Activated naive CD4-positive, alpha-beta T cell treated with anti-CD3 and anti-CD28 coated beads, Interleukin-2, amount 50 U/mL, for 24 hours (primary cell): ENCODE measurements at regions not wholly inside any gene's neighbourhood (a gene's known extent, or its start where the extent isn't known, plus 50 kb on each side); places are given as distances from the start of the nearest gene placed in this dataset.
A peak's percentile ranks its signal among the peaks of the same experiment; 100 is the strongest.
"Not testable (repeated sequence)": the region's sequence is repeated elsewhere in the genome, so short reads cannot be mapped to it uniquely, and the experiment has no call there.

Source experiments
- H3K27ac Mint-ChIP-seq: one replicate; pipeline ENCODE4 v1.8.0; 2021; ENCODE audit warnings: mild to moderate bottlenecking, mixed read lengths
- H3K27me3 Mint-ChIP-seq: one replicate; pipeline ENCODE4 v1.8.0; 2021; ENCODE audit warnings: mixed read lengths
- H3K36me3 Mint-ChIP-seq: one replicate; pipeline ENCODE4 v1.8.0; 2021; ENCODE audit warnings: mixed read lengths
- H3K4me1 Mint-ChIP-seq: one replicate; pipeline ENCODE4 v1.8.0; 2021; ENCODE audit warnings: mixed read lengths
- H3K4me3 Mint-ChIP-seq: one replicate; pipeline ENCODE4 v1.8.0; 2021; ENCODE audit warnings: mild to moderate bottlenecking, mixed read lengths
- H3K9me3 Mint-ChIP-seq: one replicate; pipeline ENCODE4 v1.8.0; 2021; ENCODE audit warnings: mixed read lengths

DNA sequence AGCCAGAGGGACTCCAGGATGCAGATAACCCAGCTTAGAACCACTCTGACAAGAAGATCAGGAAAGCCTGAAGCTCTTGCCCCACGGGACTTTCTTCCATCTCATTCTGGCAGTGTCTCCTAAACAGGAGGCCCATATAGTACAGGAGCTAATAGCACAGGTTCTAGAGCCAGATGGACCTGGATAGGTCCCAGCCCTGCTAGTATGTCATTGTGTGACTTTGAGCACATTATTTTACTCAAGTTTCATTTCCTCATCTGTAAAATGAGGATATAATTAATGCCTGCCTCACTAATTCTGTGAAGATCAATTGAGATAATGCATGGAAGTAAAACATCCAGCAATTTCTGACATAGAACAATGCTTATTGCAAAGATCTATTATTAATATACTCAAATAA lies 66.5 kb upstream of the GZMB start:
- Mint-ChIP-seq H3K27me3 (no peaks in the 10 kb centered on the region), H3K36me3 (no peaks in the 10 kb centered on the region), H3K9me3 (no peaks in the 10 kb centered on the region), H3K4me3 (no peak overlapping the region), H3K4me1 (peaks cover 8% of the 10 kb centered on the region), H3K27ac (no peak overlapping the region)

DNA sequence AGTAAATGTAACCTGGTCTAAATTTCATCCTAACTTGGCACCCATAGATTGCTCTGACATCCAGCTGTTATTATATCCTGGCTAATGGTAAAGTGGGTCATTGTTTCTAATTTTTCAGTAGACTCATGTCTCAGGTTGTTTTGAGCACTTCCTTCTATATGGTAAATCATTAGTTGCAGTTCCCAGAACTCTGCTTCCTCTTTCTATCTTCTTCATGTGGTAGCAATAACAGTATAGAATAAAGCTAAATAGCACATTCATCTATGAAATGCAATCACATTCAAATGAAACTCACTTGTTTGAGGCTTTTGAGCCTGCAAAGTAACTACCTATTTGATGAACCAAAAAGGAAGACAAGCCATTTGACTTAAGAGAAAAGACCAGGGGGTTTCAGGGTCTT lies 65.1 kb upstream of the GZMB start:
- Mint-ChIP-seq H3K36me3 (no peaks in the 10 kb centered on the region), H3K4me1 (peaks cover 8% of the 10 kb centered on the region), H3K27me3 (no peaks in the 10 kb centered on the region), H3K9me3 (no peaks in the 10 kb centered on the region), H3K27ac (no peak overlapping the region), H3K4me3 (no peak overlapping the region)

DNA sequence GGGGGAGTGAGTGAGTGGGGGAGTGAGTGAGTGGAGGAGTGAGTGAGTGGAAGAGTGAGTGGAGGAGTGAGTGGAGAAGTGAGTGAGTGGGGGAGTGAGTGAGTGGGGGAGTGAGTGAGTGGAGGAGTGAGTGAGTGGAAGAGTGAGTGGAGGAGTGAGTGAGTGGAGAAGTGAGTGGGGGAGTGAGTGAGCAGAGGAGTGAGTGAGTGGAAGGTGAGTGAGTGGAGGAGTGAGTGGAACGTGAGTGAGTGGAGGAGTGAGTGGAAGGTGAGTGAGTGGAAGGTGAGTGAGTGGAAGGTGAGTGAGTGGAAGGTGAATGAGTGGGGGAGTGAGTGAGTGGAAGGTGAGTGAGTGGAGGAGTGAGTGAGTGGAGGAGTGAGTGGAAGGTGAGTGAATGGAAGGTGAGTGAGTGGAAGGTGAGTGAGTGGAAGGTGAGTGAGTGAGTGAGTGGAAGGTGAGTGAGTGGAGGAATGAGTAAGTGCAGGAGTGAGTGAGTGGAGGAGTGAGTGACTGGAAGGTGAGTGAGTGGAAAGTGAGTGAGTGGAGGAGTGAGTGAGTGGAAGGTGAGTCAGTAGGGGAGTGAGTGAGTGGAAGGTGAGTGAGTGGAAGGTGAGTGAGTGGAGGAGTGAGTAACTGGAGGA lies 62.4 kb upstream of the GZMB start:
- not testable (repeated sequence) for H3K27me3 Mint-ChIP-seq, H3K4me3 Mint-ChIP-seq, H3K27ac Mint-ChIP-seq, H3K36me3 Mint-ChIP-seq, H3K9me3 Mint-ChIP-seq
- H3K4me1 Mint-ChIP-seq = peaks cover 22% of the 10 kb centered on the region

DNA sequence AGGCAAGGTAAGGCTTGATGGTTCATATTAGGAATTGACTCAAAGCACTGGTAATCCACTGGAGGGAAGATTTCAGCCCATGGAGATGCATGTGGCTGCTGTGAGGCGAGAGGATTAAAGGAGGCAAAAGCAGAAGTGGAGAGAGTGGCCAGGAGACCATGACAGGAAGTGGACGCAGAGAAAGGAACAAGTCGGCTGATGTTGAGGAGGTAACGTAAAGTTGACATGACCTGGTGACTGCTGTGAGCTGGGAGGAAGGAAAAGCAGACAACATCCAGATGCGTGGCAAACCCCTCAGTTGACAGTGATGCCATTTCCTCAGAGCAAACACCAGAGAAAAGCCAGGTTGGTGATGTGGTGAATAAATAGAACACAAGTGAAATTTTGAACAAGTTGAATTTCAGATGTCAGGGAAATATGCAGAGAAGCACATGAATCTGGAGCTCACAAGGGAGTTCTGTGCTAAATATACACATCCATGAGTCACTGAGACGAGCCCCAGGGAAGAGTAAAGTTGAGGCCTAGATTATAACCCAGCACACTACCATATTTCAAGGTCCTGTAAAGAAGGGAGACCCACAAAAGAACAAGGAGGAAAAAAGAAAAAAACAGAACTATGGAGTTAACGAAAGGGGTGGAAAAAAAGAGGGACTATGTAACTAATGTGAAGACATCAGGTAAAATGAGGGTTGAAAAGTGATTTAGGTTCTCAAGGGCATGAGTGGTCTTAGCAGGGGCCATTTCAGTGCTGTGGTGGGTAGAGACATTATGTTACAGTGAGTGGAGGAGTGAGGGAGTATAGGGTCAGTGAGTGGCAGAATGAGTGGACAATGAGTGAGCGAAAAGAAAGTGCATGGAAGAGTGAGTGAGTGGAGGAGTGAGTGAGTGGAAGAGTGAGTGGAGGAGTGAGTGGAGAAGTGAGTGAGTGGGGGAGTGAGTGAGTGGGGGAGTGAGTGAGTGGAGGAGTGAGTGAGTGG lies 61.6 kb upstream of the GZMB start:
- H3K9me3 Mint-ChIP-seq = no peaks in the 10 kb centered on the region
- no peak overlapping the region for H3K27ac Mint-ChIP-seq
- H3K27me3 Mint-ChIP-seq = no peaks in the 10 kb centered on the region
- H3K36me3 Mint-ChIP-seq = no peaks in the 10 kb centered on the region
- H3K4me1 Mint-ChIP-seq = peaks cover 22% of the 10 kb centered on the region
- no peak overlapping the region for H3K4me3 Mint-ChIP-seq

DNA sequence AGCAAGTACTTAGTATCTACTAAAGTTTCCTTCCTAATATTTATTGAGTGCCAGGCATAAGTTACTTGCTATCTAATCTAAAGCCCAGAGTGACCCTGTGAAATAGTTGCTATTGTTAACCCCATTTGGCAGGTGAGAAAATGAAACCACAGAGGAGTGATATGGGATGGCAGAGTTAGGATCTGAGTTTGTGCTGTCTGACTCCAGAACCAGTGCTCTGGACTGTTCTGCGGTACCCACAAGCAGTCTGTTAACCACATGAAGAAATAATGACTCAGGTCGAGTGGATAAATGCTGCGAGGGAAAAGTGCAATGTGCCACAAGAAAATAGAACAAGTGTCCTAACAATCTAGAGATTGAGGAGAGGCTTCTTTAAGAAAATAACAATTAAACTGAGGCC lies 60.7 kb upstream of the GZMB start:
- H3K27ac Mint-ChIP-seq = no peak overlapping the region
- H3K4me1 Mint-ChIP-seq = peaks cover 22% of the 10 kb centered on the region
- no peaks in the 10 kb centered on the region for H3K9me3 Mint-ChIP-seq
- H3K36me3 Mint-ChIP-seq = no peaks in the 10 kb centered on the region
- H3K4me3 Mint-ChIP-seq = no peak overlapping the region
- no peaks in the 10 kb centered on the region for H3K27me3 Mint-ChIP-seq

DNA sequence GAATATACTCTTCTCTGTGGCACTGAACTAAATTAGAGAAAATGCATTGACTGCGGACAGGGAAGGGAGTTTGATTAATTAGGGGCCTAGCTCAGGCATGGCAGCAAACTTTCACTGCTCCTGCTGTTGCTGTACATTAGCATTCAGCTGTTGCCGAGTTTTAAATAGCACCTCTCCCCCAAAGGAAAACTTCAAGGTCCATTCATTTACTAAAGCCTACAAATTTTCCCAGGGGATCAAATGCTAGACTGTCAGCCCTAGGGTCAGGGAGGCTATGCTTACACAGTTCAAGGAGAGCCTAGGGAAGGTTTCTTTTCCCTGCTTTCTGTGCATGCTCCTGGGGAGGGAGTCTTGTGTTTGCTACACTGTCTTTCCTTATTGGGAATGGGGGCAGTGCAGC lies 60.0 kb upstream of the GZMB start:
- H3K36me3 Mint-ChIP-seq = no peaks in the 10 kb centered on the region
- H3K27me3 Mint-ChIP-seq = no peaks in the 10 kb centered on the region
- H3K27ac Mint-ChIP-seq = no peak overlapping the region
- H3K4me1 Mint-ChIP-seq = peaks cover 20% of the 10 kb centered on the region
- H3K9me3 Mint-ChIP-seq = no peaks in the 10 kb centered on the region
- H3K4me3 Mint-ChIP-seq = no peak overlapping the region

DNA sequence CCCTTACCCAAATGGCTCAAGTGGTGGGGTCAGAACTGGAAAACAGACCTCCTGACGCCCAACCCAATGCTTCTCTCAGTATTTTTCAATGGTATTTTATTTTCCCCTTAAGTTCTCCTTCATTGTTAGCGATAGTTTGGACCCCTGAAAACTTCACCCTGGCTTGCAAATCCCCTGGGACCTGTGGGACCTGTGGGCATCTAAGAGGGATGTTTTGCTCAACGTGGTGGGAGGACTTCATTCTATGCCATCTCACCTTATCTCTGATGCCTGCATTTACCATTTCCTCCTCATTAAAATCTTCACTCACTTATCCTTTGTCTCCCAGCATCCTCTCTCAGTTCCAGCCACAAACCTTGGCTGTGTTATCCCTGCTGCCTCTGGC lies 59.4 kb upstream of the GZMB start:
- peak overlapping the region; percentile 11 for H3K4me3 Mint-ChIP-seq
- H3K27me3 Mint-ChIP-seq = peaks cover under 1% of the 10 kb centered on the region
- H3K27ac Mint-ChIP-seq = no peak overlapping the region
- peaks cover 19% of the 10 kb centered on the region for H3K4me1 Mint-ChIP-seq
- H3K36me3 Mint-ChIP-seq = no peaks in the 10 kb centered on the region
- no peaks in the 10 kb centered on the region for H3K9me3 Mint-ChIP-seq

DNA sequence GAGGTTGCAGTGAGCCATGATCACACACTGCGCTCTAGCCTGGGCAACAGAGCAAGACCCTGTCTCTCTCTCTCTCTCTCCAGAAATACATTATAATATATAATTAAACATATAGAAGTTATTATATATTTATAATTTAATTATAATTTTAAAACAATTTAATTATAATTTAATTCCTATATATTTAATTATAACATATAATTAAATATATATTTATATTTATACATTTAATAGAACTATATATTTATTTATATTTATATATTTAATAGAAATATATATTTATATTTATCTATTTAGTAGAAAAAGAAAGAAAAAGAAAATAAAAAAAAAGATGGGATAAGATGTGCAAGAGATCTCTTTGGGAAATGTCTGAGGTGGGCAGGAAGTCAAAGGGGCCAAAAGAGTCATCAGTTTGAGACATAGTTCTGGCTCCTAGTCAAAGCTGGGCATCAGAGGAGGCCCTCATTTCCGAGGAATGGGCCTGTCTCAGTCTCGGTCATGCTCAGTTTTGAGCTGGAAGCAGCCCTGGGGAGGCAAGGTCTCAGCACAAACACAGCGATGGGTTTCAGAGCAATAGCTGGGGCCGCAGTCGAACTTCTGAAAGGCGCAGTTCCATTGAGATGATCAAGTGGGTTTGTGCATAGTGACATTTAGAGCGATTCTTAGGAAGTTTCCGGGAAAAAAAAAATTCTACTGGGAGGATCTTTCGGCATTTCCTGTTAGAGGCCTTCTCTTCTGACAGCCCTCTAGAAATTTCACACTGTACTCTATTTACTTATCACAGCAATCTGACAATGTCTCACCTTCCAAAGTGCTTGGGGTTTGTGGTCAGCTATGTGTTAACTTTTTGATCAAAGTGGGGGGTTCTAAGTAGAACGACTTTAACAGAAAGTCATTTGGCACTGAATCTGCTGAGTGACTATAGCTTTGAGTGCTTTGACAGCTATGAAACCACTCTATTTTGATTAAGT lies 58.7 kb upstream of the GZMB start:
- peak overlapping the region; percentile 6 for H3K4me3 Mint-ChIP-seq
- H3K9me3 Mint-ChIP-seq = no peaks in the 10 kb centered on the region
- H3K36me3 Mint-ChIP-seq = no peaks in the 10 kb centered on the region
- H3K27me3 Mint-ChIP-seq = peaks cover 2% of the 10 kb centered on the region
- H3K27ac Mint-ChIP-seq = peak overlapping the region; percentile 19
- H3K4me1 Mint-ChIP-seq = peaks cover 22% of the 10 kb centered on the region

DNA sequence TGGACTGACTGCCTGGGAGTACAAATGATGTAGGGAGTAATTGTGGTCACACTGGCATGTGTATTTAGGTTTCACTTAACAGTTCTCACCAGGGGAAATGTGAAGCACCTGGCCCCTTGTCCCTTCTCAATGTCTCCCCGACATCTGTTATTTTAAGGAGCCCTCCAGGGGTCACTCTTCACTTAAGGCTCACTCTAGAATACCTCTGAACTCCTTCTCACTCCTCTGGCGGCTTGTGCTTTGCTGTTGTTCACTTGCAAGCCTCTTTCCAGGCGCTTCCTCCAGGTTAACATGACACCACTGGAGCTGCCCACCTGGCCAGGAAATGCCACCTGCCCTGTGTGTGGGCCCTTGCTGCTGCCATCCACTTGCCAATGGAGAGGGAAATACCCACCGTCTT lies 56.5 kb upstream of the GZMB start:
- Mint-ChIP-seq H3K4me3 (no peak overlapping the region), H3K36me3 (no peaks in the 10 kb centered on the region), H3K9me3 (no peaks in the 10 kb centered on the region), H3K27ac (no peak overlapping the region), H3K4me1 (peaks cover 22% of the 10 kb centered on the region), H3K27me3 (peaks cover 3% of the 10 kb centered on the region)

DNA sequence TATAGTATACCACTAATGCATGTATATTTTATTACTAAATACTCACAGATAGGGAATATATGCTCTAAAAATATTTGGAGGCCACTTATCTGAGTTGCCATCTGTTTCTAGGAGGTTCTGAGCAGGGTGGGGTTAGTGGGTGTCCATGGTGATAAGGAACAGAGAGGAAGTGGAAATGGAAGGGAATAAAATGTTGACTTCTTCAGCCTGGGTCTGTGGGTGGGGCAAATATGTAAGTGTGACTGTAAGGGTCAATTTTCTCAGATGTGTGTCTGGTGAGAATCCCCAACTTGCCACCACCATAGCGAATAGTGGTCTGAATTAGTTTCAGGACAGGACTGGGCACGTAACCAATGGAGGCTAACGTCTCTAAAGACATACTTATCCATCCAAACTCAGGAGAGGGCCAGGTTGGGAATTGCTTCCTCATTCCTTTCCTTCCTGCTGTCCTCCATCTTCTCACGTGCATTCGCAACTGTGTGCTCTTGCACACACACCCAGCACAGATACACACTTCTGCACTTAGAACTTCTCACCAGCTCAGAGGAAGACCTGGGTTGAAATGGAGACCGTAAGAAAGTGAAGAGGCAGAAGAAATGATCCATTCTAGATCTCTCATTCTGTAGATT lies 54.2 kb upstream of the GZMB start:
- Mint-ChIP-seq H3K4me3 (no peak overlapping the region), H3K36me3 (no peaks in the 10 kb centered on the region), H3K27ac (no peak overlapping the region), H3K9me3 (no peaks in the 10 kb centered on the region), H3K27me3 (peaks cover 3% of the 10 kb centered on the region), H3K4me1 (peaks cover 16% of the 10 kb centered on the region)
